NB4 (cell line): ENCODE measurements at regions not wholly inside any gene's neighbourhood (a gene's known extent, or its start where the extent isn't known, plus 50 kb on each side); places are given as distances from the start of the nearest gene placed in this dataset.

Source experiments
- CTCF ChIP-seq: IDR thresholded peaks from one replicate; pipeline ENCODE4 v1.5.1; 2012; ENCODE audit warnings: low read depth, low read length
- MAX ChIP-seq: IDR thresholded peaks from 2 replicates; pipeline ENCODE4 v1.6.1; 2011; ENCODE audit warnings: low read depth, low read length
- MYC ChIP-seq: IDR thresholded peaks from 2 replicates; pipeline ENCODE4 v1.6.1; 2011; ENCODE audit warnings: low read depth, low read length
- POLR2A ChIP-seq: IDR thresholded peaks from 2 replicates; pipeline ENCODE4 v1.6.1; 2011; ENCODE audit warnings: mild to moderate bottlenecking; ENCODE audit not compliant: insufficient read length; ENCODE audit errors: extremely low read depth

GRCh38 chr2:147646818-147647468, 197.9 kb upstream of the ACVR2A start:
- TF ChIP-seq POLR2A (no peak), CTCF (no peak), MYC (no peak), MAX (no peak)
